ENCODE measurements at regions not wholly inside any gene's neighbourhood (a gene's known extent, or its start where the extent isn't known, plus 50 kb on each side); places are given as distances from the start of the nearest gene placed in this dataset.

- Mint-ChIP-seq H3K4me3 (ENCODE audit: low read depth) (no peak overlapping the region), H3K27ac (no peak overlapping the region), H3K4me1 (ENCODE audit: low read depth) (no peaks in the 10 kb centered on the region), H3K36me3 (ENCODE audit: insufficient read depth) (no peaks in the 10 kb centered on the region), H3K9me3 (ENCODE audit: low read depth) (no peaks in the 10 kb centered on the region), H3K27me3 (peaks cover 3% of the 10 kb centered on the region)
- TF ChIP-seq CTCF (IDR thresholded peaks at IDR 0.05; ENCODE audit: unreplicated experiment) = no peak
- DNase-seq (ENCODE audit: low spot score, unreplicated experiment) = no peak
These were observed 76.5 kb upstream of the NR3C1 start for GRCh38 chr5:143480001-143480400.

GRCh38 chr5:143479394-143479793 is 75.9 kb upstream of the NR3C1 start:
- Mint-ChIP-seq H3K4me3 (ENCODE audit: low read depth) (no peak overlapping the region), H3K27ac (no peak overlapping the region), H3K9me3 (ENCODE audit: low read depth) (no peaks in the 10 kb centered on the region), H3K4me1 (ENCODE audit: low read depth) (no peaks in the 10 kb centered on the region), H3K36me3 (ENCODE audit: insufficient read depth) (no peaks in the 10 kb centered on the region), H3K27me3 (peaks cover 3% of the 10 kb centered on the region)
- DNase-seq (ENCODE audit: low spot score, unreplicated experiment) = no peak
- no peak for TF ChIP-seq CTCF (IDR thresholded peaks at IDR 0.05; ENCODE audit: unreplicated experiment)

GRCh38 chr5:143476601-143477211 is 73.2 kb upstream of the NR3C1 start:
- no peaks in the 10 kb centered on the region for H3K27me3 Mint-ChIP-seq

GRCh38 chr5:143474616-143475015 is 71.1 kb upstream of the NR3C1 start:
- no peaks in the 10 kb centered on the region for H3K9me3 Mint-ChIP-seq (ENCODE audit: low read depth)
- H3K4me1 Mint-ChIP-seq (ENCODE audit: low read depth) = no peaks in the 10 kb centered on the region
- no peaks in the 10 kb centered on the region for H3K27me3 Mint-ChIP-seq
- no peak for DNase-seq (ENCODE audit: low spot score, unreplicated experiment)
- H3K4me3 Mint-ChIP-seq (ENCODE audit: low read depth) = no peak overlapping the region
- no peaks in the 10 kb centered on the region for H3K36me3 Mint-ChIP-seq (ENCODE audit: insufficient read depth)
- H3K27ac Mint-ChIP-seq = no peak overlapping the region
- no peak for TF ChIP-seq CTCF (IDR thresholded peaks at IDR 0.05; ENCODE audit: unreplicated experiment)

More at GRCh38 chr5:143476601-143477211, 73.2 kb upstream of the NR3C1 start:
- H3K27ac Mint-ChIP-seq = no peak overlapping the region
- no peaks in the 10 kb centered on the region for H3K36me3 Mint-ChIP-seq (ENCODE audit: insufficient read depth)
- DNase-seq (ENCODE audit: low spot score, unreplicated experiment) = no peak
- TF ChIP-seq CTCF (IDR thresholded peaks at IDR 0.05; ENCODE audit: unreplicated experiment) = no peak
- no peaks in the 10 kb centered on the region for H3K4me1 Mint-ChIP-seq (ENCODE audit: low read depth)
- H3K4me3 Mint-ChIP-seq (ENCODE audit: low read depth) = no peak overlapping the region
- no peaks in the 10 kb centered on the region for H3K9me3 Mint-ChIP-seq (ENCODE audit: low read depth)

- TF ChIP-seq CTCF (IDR thresholded peaks at IDR 0.05; ENCODE audit: unreplicated experiment) = no peak
These were observed 70.0 kb upstream of the NR3C1 start for GRCh38 chr5:143473481-143473880.

More at GRCh38 chr5:143473481-143473880, 70.0 kb upstream of the NR3C1 start:
- Mint-ChIP-seq H3K27ac (no peak overlapping the region), H3K4me3 (ENCODE audit: low read depth) (no peak overlapping the region), H3K27me3 (no peaks in the 10 kb centered on the region), H3K36me3 (ENCODE audit: insufficient read depth) (no peaks in the 10 kb centered on the region), H3K4me1 (ENCODE audit: low read depth) (no peaks in the 10 kb centered on the region), H3K9me3 (ENCODE audit: low read depth) (no peaks in the 10 kb centered on the region)
- DNase-seq (ENCODE audit: low spot score, unreplicated experiment) = no peak

All from progenitor cell of endocrine pancreas (in vitro differentiated cells).